Lower leg skin (tissue), 4 donors: ENCODE measurements at regions not wholly inside any gene's neighbourhood (a gene's known extent, or its start where the extent isn't known, plus 50 kb on each side); places are given as distances from the start of the nearest gene placed in this dataset.
A peak's percentile ranks its signal among the peaks of the same experiment; 100 is the strongest.

Experiments
- DNase-seq, 2 donors: peaks; one replicate each; pipeline ENCODE4 v3.0.0-alpha.2; 2019; ENCODE audit warnings: low spot score in 2 of 2
- H3K4me3 ChIP-seq: fragments of 200-600 bp; sonication (generic); 2 replicates; pipeline ENCODE4 v1.5.1; 2017; ENCODE audit warnings: mild to moderate bottlenecking, low read depth; ENCODE audit not compliant: poor library complexity, severe bottlenecking
- CTCF ChIP-seq, 3 donors: fragments of 450-650 bp; IDR thresholded peaks; one replicate each; pipeline ENCODE4 v1.5.1; 2016; ENCODE audit warnings: antibody characterized with exemption in 3 of 3, mild to moderate bottlenecking in 3 of 3, moderate library complexity in 2 of 3
- POLR2A ChIP-seq, 2 donors: fragments of 450-650 bp; IDR thresholded peaks; one replicate each; pipeline ENCODE4 v1.6.1; 2016 to 2017; ENCODE audit warnings: antibody characterized with exemption in 2 of 2, mild to moderate bottlenecking in 1 of 2, moderate library complexity in 1 of 2
- WGBS, 2 donors: methylation state at CpG; one replicate each; pipeline ENCODE4 v1.1.5; 2018; 5-methylcytosine and 5-hydroxymethylcytosine counted together
- intact Hi-C: fragments of 100-400 bp; cut with DNase I; formaldehyde crosslinking; loops from one replicate; pipeline ENCODE4 v1.15.0; 2023; ENCODE audit warnings: low total_unique reads

DNA sequence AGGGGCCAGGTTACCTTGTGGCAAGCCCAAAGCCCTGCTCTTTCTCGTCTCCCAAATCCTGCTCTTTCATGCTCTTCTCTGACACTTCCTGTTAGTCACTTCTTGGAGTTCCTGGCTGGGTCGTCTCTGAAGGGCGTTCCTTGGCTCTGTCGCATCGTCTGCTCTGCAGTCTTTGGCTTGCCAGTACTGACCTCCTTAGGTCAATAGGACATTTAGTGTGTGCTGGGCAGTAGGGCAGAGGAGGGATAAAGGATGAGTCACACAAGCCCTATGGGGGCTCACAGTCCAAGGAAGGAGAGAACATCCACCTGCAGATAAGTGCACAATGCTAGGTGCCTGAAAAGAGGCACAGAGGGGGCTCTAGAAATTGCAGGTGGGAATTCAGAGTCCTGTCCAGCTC lies 87.5 kb downstream of the FAM43A start:
- intact Hi-C loops: no loop called here
- H3K4me3 ChIP-seq: no peak overlapping the region
- 7 to 14% methylated on average over 5 of the region's 5 CpGs for WGBS, 2 donors
- TF ChIP-seq CTCF (IDR thresholded peaks at IDR 0.05) (no peak), POLR2A (IDR thresholded peaks at IDR 0.05) (no peak)
- DNase-seq: peak; percentile 57 to 90

DNA sequence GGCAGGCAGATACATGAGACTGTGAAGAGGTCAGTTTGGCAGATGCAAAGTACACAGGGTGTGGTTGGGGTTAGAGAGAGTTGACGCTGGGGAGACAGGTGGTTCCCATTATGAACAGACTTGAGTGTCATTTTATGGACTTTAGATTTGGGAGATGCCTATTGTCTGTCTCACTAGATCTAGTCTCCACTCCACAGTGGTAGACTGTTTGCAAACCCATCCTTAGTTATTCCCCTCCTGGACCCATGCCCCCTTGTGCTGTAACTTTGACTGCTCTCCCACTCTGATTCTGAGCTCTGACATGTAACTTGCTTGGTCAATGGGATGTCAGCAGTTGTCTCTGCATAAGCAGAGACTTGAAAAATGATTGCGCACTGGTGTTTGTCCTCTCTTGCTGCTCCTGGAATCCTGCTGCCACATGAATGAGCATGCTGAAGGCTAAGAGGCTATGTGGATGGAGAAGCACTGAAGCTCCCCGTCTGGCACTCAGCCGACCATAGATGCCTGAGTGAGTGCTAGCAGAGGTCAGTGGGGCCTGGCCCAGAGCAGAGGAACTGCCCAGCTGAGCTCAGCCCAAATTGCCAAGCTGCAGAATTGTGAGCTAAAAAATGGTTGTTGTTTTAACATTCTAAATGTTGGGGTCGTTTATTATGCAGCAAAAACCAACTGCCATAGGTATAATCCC lies 88.2 kb downstream of the FAM43A start:
- WGBS, 2 donors: 55% methylated on average over 5 of the region's 5 CpGs

GRCh38 chr3:194775266-194775665 lies 89.6 kb downstream of the FAM43A start:
- H3K4me3 ChIP-seq: no peak overlapping the region
- DNase-seq: no peak
- intact Hi-C loops: no loop called here
- WGBS, 2 donors: 51 to 66% methylated on average over 3 of the region's 3 CpGs
- TF ChIP-seq CTCF (IDR thresholded peaks at IDR 0.05) (no peak), POLR2A (IDR thresholded peaks at IDR 0.05) (no peak)

More for the DNA sequence above, 88.2 kb downstream of the FAM43A start:
- intact Hi-C loops: no loop called here
- H3K4me3 ChIP-seq: no peak overlapping the region
- no peak for TF ChIP-seq POLR2A (IDR thresholded peaks at IDR 0.05)
- no peak for TF ChIP-seq CTCF (IDR thresholded peaks at IDR 0.05)
- peak; percentile 41 to 82 for DNase-seq

DNA sequence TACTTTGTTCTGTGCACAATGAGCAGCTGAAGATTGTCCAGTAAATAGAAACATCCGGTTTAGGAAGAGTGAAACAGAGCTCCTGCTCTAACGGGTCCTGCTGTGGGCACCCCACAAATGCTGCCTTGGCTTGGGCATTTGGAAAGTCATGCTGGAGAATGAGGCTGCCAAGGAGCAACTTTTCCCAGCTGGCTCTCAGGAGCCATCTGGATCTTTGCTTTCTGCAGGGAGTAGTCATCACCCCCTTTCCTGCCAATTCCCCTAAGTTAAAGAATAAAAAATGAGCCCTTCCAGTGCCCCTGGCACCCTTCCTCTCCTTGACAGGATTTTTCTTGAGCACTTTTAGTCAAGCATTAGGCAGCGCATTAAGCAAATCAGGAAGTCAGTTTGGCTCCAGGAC lies 90.0 kb downstream of the FAM43A start:
- no peak for TF ChIP-seq POLR2A (IDR thresholded peaks at IDR 0.05)
- no peak for TF ChIP-seq CTCF (IDR thresholded peaks at IDR 0.05)
- intact Hi-C loops: no loop called here
- DNase-seq: no peak
- no peak overlapping the region for H3K4me3 ChIP-seq
- 46 to 55% methylated on average over 3 of the region's 3 CpGs for WGBS, 2 donors

GRCh38 chr3:194777729-194778128 lies 92.0 kb downstream of the FAM43A start:
- no peak overlapping the region for H3K4me3 ChIP-seq
- peak in 1 of 2 donors; percentile 23 for DNase-seq
- 80 to 81% methylated on average over 5 of the region's 5 CpGs for WGBS, 2 donors
- intact Hi-C loops: no loop called here
- TF ChIP-seq CTCF (IDR thresholded peaks at IDR 0.05): no peak
- TF ChIP-seq POLR2A (IDR thresholded peaks at IDR 0.05): no peak

DNA sequence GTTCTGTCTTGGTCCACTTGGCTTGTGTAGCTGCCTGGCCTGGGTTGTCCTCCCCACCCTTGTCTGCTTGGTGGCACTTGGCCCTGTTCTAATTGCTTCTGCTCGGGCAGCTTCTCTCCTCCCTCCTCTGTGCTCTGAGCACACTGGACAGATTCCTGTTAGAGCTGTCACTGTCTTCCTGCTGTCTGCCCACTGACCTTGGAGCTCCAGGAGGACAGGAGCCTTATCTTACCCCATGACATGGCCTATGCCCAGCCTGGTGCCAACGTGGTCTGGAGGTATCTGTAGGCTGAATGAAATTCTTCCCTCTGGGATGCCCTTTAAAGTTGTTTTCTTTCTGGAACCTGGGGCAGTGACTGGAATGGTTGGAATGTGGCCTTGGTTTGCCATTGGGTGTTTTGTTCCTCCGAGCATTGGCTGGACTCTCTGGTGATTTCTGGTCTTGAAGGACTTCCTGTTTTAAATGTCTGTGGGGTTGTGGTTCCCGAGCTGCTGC lies 94.1 kb downstream of the FAM43A start:
- WGBS, 2 donors: 63 to 71% methylated on average over 4 of the region's 4 CpGs
- H3K4me3 ChIP-seq: no peak overlapping the region
- no peak for TF ChIP-seq CTCF (IDR thresholded peaks at IDR 0.05)
- TF ChIP-seq POLR2A (IDR thresholded peaks at IDR 0.05): no peak
- DNase-seq: peak in 1 of 2 donors; percentile 59
- intact Hi-C loops: no loop called here
